HCT116 (cell line): ENCODE measurements at regions not wholly inside any gene's neighbourhood (a gene's known extent, or its start where the extent isn't known, plus 50 kb on each side); places are given as distances from the start of the nearest gene placed in this dataset.

ENCODE experiments used
- ATAC-seq: fragments of 200-7000 bp; cut with Tn5 transposase; 2 replicates; pipeline ENCODE4 v1.9.1; 2020; ENCODE audit warnings: mild to moderate bottlenecking, moderate library complexity
- BruUV-seq: library from RNA; stranded (reverse); fragments of 400-500 nt; replicated peaks from 2 replicates; lab custom pipeline; 2021; lab: Mats Ljungman, UMichigan
- CTCF ChIA-PET: fragments of 300-600 bp; sonication (Branson Sonifier 250); formaldehyde crosslinking; loops from one replicate; lab custom pipeline; 2021; ENCODE audit warnings: antibody characterized with exemption; lab: Charles Lee
- POLR2A ChIA-PET: fragments of 300-600, 350-600 bp; sonication (Branson Sonifier 250); formaldehyde crosslinking; loops from one replicate; lab custom pipeline; 2021; ENCODE audit warnings: antibody characterized with exemption; lab: Charles Lee
- RAD21 ChIA-PET, 2 experiments: fragments of 300-600 bp; sonication (Branson Sonifier 250); formaldehyde crosslinking; loops; one replicate each; lab custom pipeline; 2023; ENCODE audit warnings: low total read pairs in 2 of 2; ENCODE audit not compliant: uncharacterized antibody in 2 of 2, unreplicated experiment in 2 of 2, low non-redundant PET in 1 of 2; lab: Charles Lee
- DNase-seq: peaks from one replicate; pipeline ENCODE4 v3.0.0-alpha.2; 2010; ENCODE audit warnings: low read depth, low spot score
- H2AFZ ChIP-seq: fragments of 200-600 bp; shearing (Covaris generic), sonication (generic); 2 replicates; pipeline ENCODE4 v1.6.1; 2017; ENCODE audit warnings: low read depth, mixed run types, mixed read lengths, antibody characterized with exemption, low read length; ENCODE audit not compliant: poor library complexity, severe bottlenecking
- H3K27ac ChIP-seq: 2 replicates; pipeline ENCODE4 v1.5.1; 2012; ENCODE audit warnings: low read depth, low read length
- H3K27me3 ChIP-seq: fragments of 200-600 bp; sonication (generic); 2 replicates; pipeline ENCODE4 v1.6.1; 2016; ENCODE audit warnings: mixed run types, low read length, mixed read lengths; ENCODE audit not compliant: insufficient read depth
- H3K36me3 ChIP-seq, 2 experiments: fragments of 200-500 bp in 1 of 2; fragments of 200-600 bp in 1 of 2; sonication (Bioruptor generic) in 1 of 2; sonication (generic) in 1 of 2; 2 replicates each; pipeline versions ENCODE4 v1.5.1 to v1.6.1; 2014 to 2016; ENCODE audit warnings: low read length in 2 of 2, inconsistent platforms in 1 of 2, mixed read lengths in 1 of 2, mixed run types in 1 of 2; ENCODE audit not compliant: insufficient read depth in 2 of 2, control insufficient read depth in 1 of 2
- H3K4me1 ChIP-seq, 2 experiments: fragments of 200-600 bp in 1 of 2; sonication (generic) in 1 of 2; 2 replicates each; pipeline versions ENCODE4 v1.5.1 to v1.6.1; 2012 to 2017; ENCODE audit warnings: low read length in 2 of 2, inconsistent platforms in 1 of 2, mild to moderate bottlenecking in 1 of 2, mixed read lengths in 1 of 2, mixed run types in 1 of 2, moderate library complexity in 1 of 2; ENCODE audit not compliant: insufficient read depth in 2 of 2, control insufficient read depth in 1 of 2
- H3K4me2 ChIP-seq: fragments of 200-600 bp; sonication (generic); 2 replicates; pipeline ENCODE4 v1.6.1; 2017; ENCODE audit warnings: mixed run types, low read length, mixed read lengths
- H3K4me3 ChIP-seq, 2 experiments: fragments of 200-600 bp in 1 of 2; sonication (generic) in 1 of 2; replicated peaks in 1 of 2; 2 replicates each; pipeline ENCODE4 v1.5.1; 2011 to 2016; ENCODE audit warnings: low read length in 2 of 2, control low read depth in 1 of 2, low read depth in 1 of 2, mild to moderate bottlenecking in 1 of 2, mixed read lengths in 1 of 2, mixed run types in 1 of 2
- H3K79me2 ChIP-seq: fragments of 200-600 bp; sonication (generic); 2 replicates; pipeline ENCODE4 v1.6.1; 2017; ENCODE audit warnings: mild to moderate bottlenecking, mixed run types, low read length, moderate library complexity, mixed read lengths; ENCODE audit not compliant: insufficient read depth
- H3K9ac ChIP-seq: fragments of 200-600 bp; sonication (generic); 2 replicates; pipeline ENCODE4 v1.6.1; 2016; ENCODE audit warnings: low read length, mixed read lengths
- H3K9me2 ChIP-seq: fragments of 200-600 bp; sonication (generic), shearing (Covaris generic); 2 replicates; pipeline ENCODE4 v1.6.1; 2017; ENCODE audit warnings: mixed run types, mild to moderate bottlenecking, moderate library complexity; ENCODE audit not compliant: insufficient read depth
- H3K9me3 ChIP-seq, 2 experiments: fragments of 200-500 bp in 1 of 2; fragments of 200-600 bp in 1 of 2; sonication (Bioruptor generic) in 1 of 2; sonication (generic) in 1 of 2; 2 replicates each; pipeline ENCODE4 v1.6.1; 2014 to 2017; ENCODE audit warnings: low read length in 2 of 2, mixed read lengths in 2 of 2, inconsistent platforms in 1 of 2, low read depth in 1 of 2, mild to moderate bottlenecking in 1 of 2, mixed run types in 1 of 2, moderate library complexity in 1 of 2; ENCODE audit not compliant: control insufficient read depth in 1 of 2, insufficient read depth in 1 of 2
- H4K20me1 ChIP-seq: fragments of 200-600 bp; sonication (generic), shearing (Covaris generic); 2 replicates; pipeline ENCODE4 v1.6.1; 2017; ENCODE audit warnings: mixed run types, mild to moderate bottlenecking, moderate library complexity; ENCODE audit not compliant: insufficient read depth
- ATF3 ChIP-seq: IDR thresholded peaks from 2 replicates; pipeline ENCODE4 v1.6.1; 2012
- CEBPB ChIP-seq: IDR thresholded peaks from 2 replicates; pipeline ENCODE4 v1.6.1; 2012; ENCODE audit warnings: low read depth
- CTCF ChIP-seq, 3 experiments: fragments of 200-600 bp in 1 of 3; sonication (generic) in 1 of 3; IDR thresholded peaks in 2 of 3; conservative IDR thresholded peaks in 1 of 3; 2 replicates each; pipeline ENCODE4 v1.5.1; 2012 to 2017; ENCODE audit warnings: low read depth in 2 of 3, low read length in 2 of 3, antibody characterized with exemption in 1 of 3, borderline replicate concordance in 1 of 3, control low read depth in 1 of 3, mild to moderate bottlenecking in 1 of 3, mixed read lengths in 1 of 3, mixed run types in 1 of 3, moderate library complexity in 1 of 3; ENCODE audit not compliant: insufficient read depth in 1 of 3
- EGR1 ChIP-seq: IDR thresholded peaks from 2 replicates; pipeline ENCODE4 v1.6.1; 2012; ENCODE audit warnings: low read depth
- ELF1 ChIP-seq: IDR thresholded peaks from 2 replicates; pipeline ENCODE4 v1.6.1; 2012; ENCODE audit warnings: low read depth, borderline replicate concordance
- EZH2 ChIP-seq: fragments of 200-600 bp; sonication (generic); IDR thresholded peaks from 2 replicates; pipeline ENCODE4 v1.6.1; 2017; ENCODE audit warnings: antibody characterized with exemption, mixed run types
- FOSL1 ChIP-seq: IDR thresholded peaks from 2 replicates; pipeline ENCODE4 v1.6.1; 2012; ENCODE audit warnings: low read depth
- JUND ChIP-seq: IDR thresholded peaks from 2 replicates; pipeline ENCODE4 v1.6.1; 2012
- RAD21 ChIP-seq: IDR thresholded peaks from 2 replicates; pipeline ENCODE4 v1.6.1; 2012; ENCODE audit warnings: low read depth, mild to moderate bottlenecking
- REST ChIP-seq: IDR thresholded peaks from 2 replicates; pipeline ENCODE4 v1.6.1; 2012; ENCODE audit warnings: low read depth
- SP1 ChIP-seq: IDR thresholded peaks from 2 replicates; pipeline ENCODE4 v1.6.1; 2012; ENCODE audit warnings: low read depth
- YY1 ChIP-seq: IDR thresholded peaks from 2 replicates; pipeline ENCODE4 v1.6.1; 2011; ENCODE audit warnings: low read length, low read depth, moderate library complexity, mild to moderate bottlenecking; ENCODE audit not compliant: insufficient replicate concordance; ENCODE audit errors: extremely low read depth
- ZBTB33 ChIP-seq: IDR thresholded peaks from 2 replicates; pipeline ENCODE4 v1.6.1; 2011; ENCODE audit warnings: mild to moderate bottlenecking, low read length, moderate library complexity; ENCODE audit not compliant: insufficient replicate concordance; ENCODE audit errors: extremely low read depth
- ZFX ChIP-seq: fragments of 450-650 bp; IDR thresholded peaks from 2 replicates; pipeline ENCODE4 v1.6.1; 2017
- ZNF274 ChIP-seq: fragments of 200-500 bp; sonication (Bioruptor generic); IDR thresholded peaks from 2 replicates; pipeline ENCODE4 v1.6.1; 2014; ENCODE audit warnings: mild to moderate bottlenecking, low read depth, low read length, inconsistent platforms
- intact Hi-C: fragments of 100-400 bp; cut with micrococcal nuclease; formaldehyde crosslinking; loops from 2 replicates; pipeline ENCODE4 v1.10.0; 2022
- TF ChIP-seq, protein P1 (sequence below): IDR thresholded peaks from 2 replicates; pipeline ENCODE4 v1.6.1; 2012

DNA sequence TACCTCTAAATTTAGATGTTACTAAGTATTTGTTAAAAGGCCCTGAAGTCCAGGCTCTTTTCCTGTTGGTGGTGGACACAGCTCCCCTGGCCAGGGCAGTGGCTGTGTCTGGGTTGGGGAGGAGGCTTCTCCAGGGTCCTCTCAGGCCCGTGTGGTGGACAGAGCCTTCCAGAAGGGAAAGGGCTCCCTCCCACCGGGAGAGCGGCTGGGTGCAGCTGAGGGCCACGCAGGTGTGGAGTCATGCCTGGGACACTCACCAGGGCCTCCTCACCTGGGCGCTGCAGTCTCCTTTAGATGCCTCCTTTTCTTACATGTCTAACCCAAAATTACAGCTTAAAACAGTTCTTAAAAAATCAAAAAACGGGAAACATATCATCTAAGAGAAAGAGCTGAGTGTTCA, 128.2 kb upstream of the TCERG1L start:
- Histone ChIP-seq H3K4me2 (no peak overlapping the region), H4K20me1 (no peaks in the 10 kb centered on the region), H3K27me3 (no peaks in the 10 kb centered on the region; the same call in none of the 2 replicates), H3K79me2 (no peaks in the 10 kb centered on the region), H3K4me1 (no peaks in the 10 kb centered on the region), H3K9me3 (no peaks in the 10 kb centered on the region), H2AFZ (no peak overlapping the region), H3K4me3 (no peak overlapping the region), H3K36me3 (no peaks in the 10 kb centered on the region), H3K27ac (no peak overlapping the region), H3K9me2 (no peaks in the 10 kb centered on the region), H3K9ac (no peak overlapping the region)
- ChIA-PET POLR2A (no interaction called here), CTCF (no interaction called here), RAD21 (no interaction called here)
- intact Hi-C loops = no loop called here
- DNase-seq = no peak
- no peak for TF ChIP-seq CTCF (IDR thresholded peaks at IDR 0.05 in 2 of 3, conservative IDR thresholded peaks at IDR 0.05 in 1 of 3; ENCODE audit: borderline replicate concordance in 1 of 3, insufficient read depth in 1 of 3, low read depth in 2 of 3, low read length in 2 of 3)
- no peak for TF ChIP-seq SP1
- TF ChIP-seq REST = no peak
- TF ChIP-seq ZFX = no peak
- TF ChIP-seq JUND = no peak
- no peak for TF ChIP-seq ATF3
- TF ChIP-seq ZBTB33 = no peak
- no peak for TF ChIP-seq EGR1
- no peak for TF ChIP-seq YY1
- no peak for TF ChIP-seq RAD21
- TF ChIP-seq, protein P1, sequence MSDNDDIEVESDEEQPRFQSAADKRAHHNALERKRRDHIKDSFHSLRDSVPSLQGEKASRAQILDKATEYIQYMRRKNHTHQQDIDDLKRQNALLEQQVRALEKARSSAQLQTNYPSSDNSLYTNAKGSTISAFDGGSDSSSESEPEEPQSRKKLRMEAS = no peak
- no peak for TF ChIP-seq ELF1
- TF ChIP-seq ZNF274 = no peak
- no peak for TF ChIP-seq CEBPB
- TF ChIP-seq FOSL1 = no peak
- TF ChIP-seq EZH2 = no peak
- ATAC-seq = no peak
- no TSS peak for BruUV-seq
